ENCODE measurements at regions not wholly inside any gene's neighbourhood (a gene's known extent, or its start where the extent isn't known, plus 50 kb on each side); places are given as distances from the start of the nearest gene placed in this dataset.
"Not testable (repeated sequence)": the region's sequence is repeated elsewhere in the genome, so short reads cannot be mapped to it uniquely, and the experiment has no call there.

- Mint-ChIP-seq H3K4me3 (no peak overlapping the region), H3K4me1 (no peaks in the 10 kb centered on the region), H3K9me3 (no peaks in the 10 kb centered on the region), H3K27me3 (no peaks in the 10 kb centered on the region), H3K27ac (no peak overlapping the region), H3K36me3 (no peaks in the 10 kb centered on the region)
- ATAC-seq = no peak
These were observed 169.5 kb upstream of the HAPLN1 start for GRCh38 chr5:83889971-83890745.

GRCh38 chr5:83877911-83878706, 157.5 kb upstream of the HAPLN1 start:
- no peak overlapping the region for H3K27ac Mint-ChIP-seq
- H3K4me3 Mint-ChIP-seq = no peak overlapping the region
- H3K4me1 Mint-ChIP-seq = no peaks in the 10 kb centered on the region
- no peaks in the 10 kb centered on the region for H3K9me3 Mint-ChIP-seq
- no peaks in the 10 kb centered on the region for H3K27me3 Mint-ChIP-seq
- no peaks in the 10 kb centered on the region for H3K36me3 Mint-ChIP-seq
- no peak for ATAC-seq

- Mint-ChIP-seq H3K9me3 (peaks cover 4% of the 10 kb centered on the region), H3K4me1 (no peaks in the 10 kb centered on the region), H3K4me3 (no peak overlapping the region), H3K27me3 (no peaks in the 10 kb centered on the region), H3K27ac (no peak overlapping the region), H3K36me3 (no peaks in the 10 kb centered on the region)
- no peak for ATAC-seq
These were observed 151.1 kb upstream of the HAPLN1 start for GRCh38 chr5:83871533-83872395.

- Mint-ChIP-seq H3K27ac (no peak overlapping the region), H3K36me3 (no peaks in the 10 kb centered on the region), H3K4me3 (no peak overlapping the region), H3K9me3 (no peaks in the 10 kb centered on the region), H3K4me1 (no peaks in the 10 kb centered on the region), H3K27me3 (no peaks in the 10 kb centered on the region)
- no peak for ATAC-seq
These were observed 145.5 kb upstream of the HAPLN1 start for GRCh38 chr5:83866181-83866580.

GRCh38 chr5:83865579-83865978, 144.9 kb upstream of the HAPLN1 start:
- no peak for ATAC-seq
- Mint-ChIP-seq H3K4me1 (no peaks in the 10 kb centered on the region), H3K27me3 (no peaks in the 10 kb centered on the region), H3K27ac (no peak overlapping the region), H3K4me3 (no peak overlapping the region), H3K36me3 (no peaks in the 10 kb centered on the region), H3K9me3 (no peaks in the 10 kb centered on the region)

GRCh38 chr5:83864652-83865051, 144.0 kb upstream of the HAPLN1 start:
- no peak overlapping the region for H3K4me3 Mint-ChIP-seq
- no peaks in the 10 kb centered on the region for H3K36me3 Mint-ChIP-seq
- no peak overlapping the region for H3K27ac Mint-ChIP-seq
- H3K9me3 Mint-ChIP-seq = no peaks in the 10 kb centered on the region
- no peak for ATAC-seq
- H3K4me1 Mint-ChIP-seq = no peaks in the 10 kb centered on the region
- H3K27me3 Mint-ChIP-seq = no peaks in the 10 kb centered on the region

GRCh38 chr5:83857341-83857740, 136.7 kb upstream of the HAPLN1 start:
- no peak overlapping the region for H3K4me3 Mint-ChIP-seq
- no peak overlapping the region for H3K27ac Mint-ChIP-seq
- no peak for ATAC-seq
- no peaks in the 10 kb centered on the region for H3K9me3 Mint-ChIP-seq
- no peaks in the 10 kb centered on the region for H3K27me3 Mint-ChIP-seq
- H3K36me3 Mint-ChIP-seq = no peaks in the 10 kb centered on the region
- no peaks in the 10 kb centered on the region for H3K4me1 Mint-ChIP-seq

- Mint-ChIP-seq H3K9me3 (no peaks in the 10 kb centered on the region), H3K36me3 (no peaks in the 10 kb centered on the region), H3K27me3 (no peaks in the 10 kb centered on the region), H3K27ac (no peak overlapping the region), H3K4me1 (no peaks in the 10 kb centered on the region), H3K4me3 (no peak overlapping the region)
- ATAC-seq = no peak
These were observed 136.2 kb upstream of the HAPLN1 start for GRCh38 chr5:83856881-83857280.

- not testable (repeated sequence) for H3K4me1 Mint-ChIP-seq, H3K27ac Mint-ChIP-seq, H3K36me3 Mint-ChIP-seq
These were observed 129.8 kb upstream of the HAPLN1 start for GRCh38 chr5:83850412-83850811.

GRCh38 chr5:83848941-83849340, 128.3 kb upstream of the HAPLN1 start:
- Mint-ChIP-seq H3K27ac (no peak overlapping the region), H3K36me3 (no peaks in the 10 kb centered on the region), H3K4me3 (no peak overlapping the region), H3K4me1 (no peaks in the 10 kb centered on the region), H3K27me3 (no peaks in the 10 kb centered on the region), H3K9me3 (no peaks in the 10 kb centered on the region)
- ATAC-seq = no peak

More at GRCh38 chr5:83850412-83850811, 129.8 kb upstream of the HAPLN1 start:
- H3K4me3 Mint-ChIP-seq, ATAC-seq, H3K27me3 Mint-ChIP-seq, H3K9me3 Mint-ChIP-seq: not testable (repeated sequence)

GRCh38 chr5:83846624-83847350, 126.1 kb upstream of the HAPLN1 start:
- H3K4me3 Mint-ChIP-seq = no peak overlapping the region

GRCh38 chr5:83844449-83845068, 123.9 kb upstream of the HAPLN1 start:
- no peak overlapping the region for H3K4me3 Mint-ChIP-seq
- no peaks in the 10 kb centered on the region for H3K9me3 Mint-ChIP-seq
- no peaks in the 10 kb centered on the region for H3K27me3 Mint-ChIP-seq
- no peaks in the 10 kb centered on the region for H3K4me1 Mint-ChIP-seq
- ATAC-seq = peak; percentile 34
- no peak overlapping the region for H3K27ac Mint-ChIP-seq
- H3K36me3 Mint-ChIP-seq = no peaks in the 10 kb centered on the region

More at GRCh38 chr5:83846624-83847350, 126.1 kb upstream of the HAPLN1 start:
- no peaks in the 10 kb centered on the region for H3K36me3 Mint-ChIP-seq
- no peak overlapping the region for H3K27ac Mint-ChIP-seq
- H3K27me3 Mint-ChIP-seq = no peaks in the 10 kb centered on the region
- H3K9me3 Mint-ChIP-seq = no peaks in the 10 kb centered on the region
- no peaks in the 10 kb centered on the region for H3K4me1 Mint-ChIP-seq
- no peak for ATAC-seq

- Mint-ChIP-seq H3K4me1 (no peaks in the 10 kb centered on the region), H3K36me3 (no peaks in the 10 kb centered on the region)
These were observed 119.1 kb upstream of the HAPLN1 start for GRCh38 chr5:83839788-83840187.

GRCh38 chr5:83839256-83839655, 118.6 kb upstream of the HAPLN1 start:
- H3K36me3 Mint-ChIP-seq = no peaks in the 10 kb centered on the region
- H3K27me3 Mint-ChIP-seq = no peaks in the 10 kb centered on the region
- no peaks in the 10 kb centered on the region for H3K4me1 Mint-ChIP-seq
- peaks cover 3% of the 10 kb centered on the region for H3K9me3 Mint-ChIP-seq
- no peak overlapping the region for H3K27ac Mint-ChIP-seq
- ATAC-seq = no peak
- no peak overlapping the region for H3K4me3 Mint-ChIP-seq

More at GRCh38 chr5:83839788-83840187, 119.1 kb upstream of the HAPLN1 start:
- Mint-ChIP-seq H3K27ac (no peak overlapping the region), H3K4me3 (no peak overlapping the region), H3K9me3 (peaks cover 3% of the 10 kb centered on the region), H3K27me3 (no peaks in the 10 kb centered on the region)
- ATAC-seq = no peak
